ENCODE measurements at regions not wholly inside any gene's neighbourhood (a gene's known extent, or its start where the extent isn't known, plus 50 kb on each side); places are given as distances from the start of the nearest gene placed in this dataset.

DNA sequence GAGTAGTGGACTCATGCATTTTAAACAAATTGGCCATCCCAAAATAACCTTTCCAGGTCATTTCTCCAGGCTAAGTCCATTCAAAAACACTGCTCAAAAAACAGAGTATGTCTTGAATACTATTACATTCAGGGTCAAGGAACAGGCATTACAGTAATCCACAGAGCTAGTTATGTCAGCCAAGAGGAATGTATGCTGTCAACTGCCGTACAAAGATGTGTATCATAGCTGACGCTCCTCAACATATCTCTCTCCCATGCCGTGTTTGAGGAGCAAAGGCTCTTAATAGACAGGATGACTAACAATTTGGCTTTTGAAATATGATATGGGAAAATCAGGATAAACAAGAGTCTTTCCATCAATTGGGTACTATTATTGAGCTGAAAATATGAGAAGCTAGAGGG is 68.8 kb upstream of the KCTD1 start:
- TF ChIP-seq POLR2AphosphoS5 (IDR thresholded peaks at IDR 0.05; ENCODE audit: low read depth, low read length) (no peak), TAF1 (IDR thresholded peaks at IDR 0.05; ENCODE audit: borderline replicate concordance, insufficient read depth, low read length) (no peak), SIN3A (IDR thresholded peaks at IDR 0.05; ENCODE audit: borderline replicate concordance, insufficient read depth, low read length) (no peak), FOXP2 (optimal IDR thresholded peaks at IDR 0.05; ENCODE audit: borderline replicate concordance, extremely low read depth, extremely low read length, insufficient read depth) (no peak)
- TF ChIP-seq, protein P1, sequence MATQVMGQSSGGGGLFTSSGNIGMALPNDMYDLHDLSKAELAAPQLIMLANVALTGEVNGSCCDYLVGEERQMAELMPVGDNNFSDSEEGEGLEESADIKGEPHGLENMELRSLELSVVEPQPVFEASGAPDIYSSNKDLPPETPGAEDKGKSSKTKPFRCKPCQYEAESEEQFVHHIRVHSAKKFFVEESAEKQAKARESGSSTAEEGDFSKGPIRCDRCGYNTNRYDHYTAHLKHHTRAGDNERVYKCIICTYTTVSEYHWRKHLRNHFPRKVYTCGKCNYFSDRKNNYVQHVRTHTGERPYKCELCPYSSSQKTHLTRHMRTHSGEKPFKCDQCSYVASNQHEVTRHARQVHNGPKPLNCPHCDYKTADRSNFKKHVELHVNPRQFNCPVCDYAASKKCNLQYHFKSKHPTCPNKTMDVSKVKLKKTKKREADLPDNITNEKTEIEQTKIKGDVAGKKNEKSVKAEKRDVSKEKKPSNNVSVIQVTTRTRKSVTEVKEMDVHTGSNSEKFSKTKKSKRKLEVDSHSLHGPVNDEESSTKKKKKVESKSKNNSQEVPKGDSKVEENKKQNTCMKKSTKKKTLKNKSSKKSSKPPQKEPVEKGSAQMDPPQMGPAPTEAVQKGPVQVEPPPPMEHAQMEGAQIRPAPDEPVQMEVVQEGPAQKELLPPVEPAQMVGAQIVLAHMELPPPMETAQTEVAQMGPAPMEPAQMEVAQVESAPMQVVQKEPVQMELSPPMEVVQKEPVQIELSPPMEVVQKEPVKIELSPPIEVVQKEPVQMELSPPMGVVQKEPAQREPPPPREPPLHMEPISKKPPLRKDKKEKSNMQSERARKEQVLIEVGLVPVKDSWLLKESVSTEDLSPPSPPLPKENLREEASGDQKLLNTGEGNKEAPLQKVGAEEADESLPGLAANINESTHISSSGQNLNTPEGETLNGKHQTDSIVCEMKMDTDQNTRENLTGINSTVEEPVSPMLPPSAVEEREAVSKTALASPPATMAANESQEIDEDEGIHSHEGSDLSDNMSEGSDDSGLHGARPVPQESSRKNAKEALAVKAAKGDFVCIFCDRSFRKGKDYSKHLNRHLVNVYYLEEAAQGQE (IDR thresholded peaks at IDR 0.05; ENCODE audit: insufficient read depth in 1 of 2, low read depth in 2 of 2, low read length in 2 of 2): no peak

Data from PFSK-1 (cell line).